GM12878 (cell line): ENCODE measurements at regions not wholly inside any gene's neighbourhood (a gene's known extent, or its start where the extent isn't known, plus 50 kb on each side); places are given as distances from the start of the nearest gene placed in this dataset.

ENCODE experiments used
- ATAC-seq: fragments of 200-7000 bp; cut with Tn5 transposase; 3 replicates; pipeline ENCODE4 v1.9.1; 2020; ENCODE audit warnings: mild to moderate bottlenecking, moderate library complexity
- BruUV-seq: library from RNA; stranded (reverse); fragments of 400-500 nt; replicated peaks from 2 replicates; lab custom pipeline; 2021; lab: Mats Ljungman, UMichigan
- CTCF ChIA-PET: fragments of 300-600 bp; sonication (Branson Sonifier 250); formaldehyde crosslinking; extraction: SDS; loops from one replicate; lab custom pipeline; 2021; ENCODE audit warnings: inconsistent platforms; lab: Yijun Ruan, JAX
- POLR2A ChIA-PET: fragments of 350-600 bp; formaldehyde crosslinking; extraction: SDS; loops from one replicate; lab custom pipeline; 2021; ENCODE audit warnings: inconsistent platforms; lab: Charles Lee
- RAD21 ChIA-PET: fragments of 300-600 bp; sonication (Branson Sonifier 250); formaldehyde crosslinking; loops from one replicate; lab custom pipeline; 2023; ENCODE audit warnings: antibody characterized with exemption; ENCODE audit not compliant: unreplicated experiment; lab: Charles Lee
- SMC1A ChIA-PET: fragments of 300-600 bp; sonication (Branson Sonifier 250); formaldehyde crosslinking; loops from one replicate; lab custom pipeline; 2023; ENCODE audit not compliant: unreplicated experiment, uncharacterized antibody; lab: Charles Lee
- DNase-seq: peaks from one replicate; pipeline ENCODE4 v3.0.0-alpha.2; 2011; ENCODE audit warnings: low read depth, low spot score
- FAIRE-seq: peaks from 3 replicates; lab custom pipeline; 2011; peaks lifted over from hg19 to GRCh38; lab: Jason Lieb, UNC
- H2AFZ ChIP-seq: 2 replicates; pipeline ENCODE4 v1.6.0; 2011; ENCODE audit warnings: low read depth, low read length, control low read depth; ENCODE audit not compliant: control insufficient read depth
- H3K27ac ChIP-seq: 2 replicates; pipeline ENCODE4 v1.5.1; 2011; ENCODE audit warnings: control low read depth; ENCODE audit not compliant: control insufficient read depth, insufficient read depth
- H3K27me3 ChIP-seq, 2 experiments: replicated peaks in 1 of 2; 2 replicates each; pipeline versions ENCODE4 v1.6.0 to v1.6.1; 2011; ENCODE audit warnings: low read length in 1 of 2; ENCODE audit not compliant: control insufficient read depth in 2 of 2, insufficient read depth in 2 of 2
- H3K36me3 ChIP-seq, 2 experiments: 2 replicates each; pipeline ENCODE4 v1.5.1; 2011; ENCODE audit warnings: low read length in 1 of 2; ENCODE audit not compliant: control insufficient read depth in 2 of 2, insufficient read depth in 2 of 2
- H3K4me1 ChIP-seq: 2 replicates; pipeline ENCODE4 v1.6.1; 2011; ENCODE audit warnings: mild to moderate bottlenecking, low read length, moderate library complexity, mixed read lengths; ENCODE audit not compliant: control insufficient read depth, insufficient read depth
- H3K4me2 ChIP-seq: 2 replicates; pipeline ENCODE4 v1.6.0; 2011; ENCODE audit warnings: control low read depth; ENCODE audit not compliant: control insufficient read depth, insufficient read depth
- H3K4me3 ChIP-seq: fragments of 200-600 bp; sonication (generic); 2 replicates; pipeline ENCODE4 v1.5.1; 2016
- H3K79me2 ChIP-seq: 2 replicates; pipeline ENCODE4 v1.6.0; 2011; ENCODE audit warnings: low read length; ENCODE audit not compliant: control insufficient read depth, insufficient read depth
- H3K9ac ChIP-seq: 2 replicates; pipeline ENCODE4 v1.8.0; 2011; ENCODE audit warnings: low read length, control low read depth, mixed read lengths; ENCODE audit not compliant: control insufficient read depth, insufficient read depth
- H3K9me3 ChIP-seq: replicated peaks from 3 replicates; pipeline ENCODE4 v1.5.1; 2011; ENCODE audit warnings: mild to moderate bottlenecking, low read length; ENCODE audit not compliant: control insufficient read depth, insufficient read depth
- H4K20me1 ChIP-seq: 2 replicates; pipeline ENCODE4 v1.6.0; 2011; ENCODE audit not compliant: control insufficient read depth, insufficient read depth
- ASH2L ChIP-seq: fragments of 300-600, 200-600 bp; sonication (generic); IDR thresholded peaks from 2 replicates; pipeline ENCODE4 v1.6.1; 2017; ENCODE audit warnings: low read depth, mild to moderate bottlenecking, borderline replicate concordance
- BHLHE40 ChIP-seq, 2 experiments: fragments of 450-650 bp in 1 of 2; IDR thresholded peaks; 2 replicates each; pipeline ENCODE4 v1.6.1; 2011 to 2017; ENCODE audit warnings: low read depth in 2 of 2, borderline replicate concordance in 1 of 2, improper control_type of control experiment in 1 of 2, low read length in 1 of 2, mild to moderate bottlenecking in 1 of 2
- CEBPZ ChIP-seq: fragments of 150-350 bp; IDR thresholded peaks from 2 replicates; pipeline ENCODE4 v1.6.1; 2016; ENCODE audit warnings: low read depth, low read length
- EGR1 ChIP-seq, 2 experiments: IDR thresholded peaks; 1 replicate in 1 of 2; 2 replicates in 1 of 2; pipeline ENCODE4 v1.6.1; 2011 to 2012; ENCODE audit warnings: low read depth in 2 of 2, low read length in 2 of 2, borderline replicate concordance in 1 of 2, mild to moderate bottlenecking in 1 of 2, moderate library complexity in 1 of 2
- KDM1A ChIP-seq: fragments of 200-600 bp; sonication (generic); IDR thresholded peaks from 2 replicates; pipeline ENCODE4 v1.6.1; 2016; ENCODE audit warnings: borderline replicate concordance
- PBX3 ChIP-seq: IDR thresholded peaks from 2 replicates; pipeline ENCODE4 v1.6.1; 2011; ENCODE audit warnings: mild to moderate bottlenecking, low read depth, low read length, moderate library complexity; ENCODE audit not compliant: insufficient replicate concordance
- RELB ChIP-seq: fragments of 450-650 bp; IDR thresholded peaks from 2 replicates; pipeline ENCODE4 v1.6.1; 2017; ENCODE audit warnings: low read depth, mild to moderate bottlenecking, moderate library complexity
- SMAD1 ChIP-seq: fragments of 450-650 bp; IDR thresholded peaks from 2 replicates; pipeline ENCODE4 v1.6.1; 2018; ENCODE audit warnings: mild to moderate bottlenecking, low read depth; ENCODE audit not compliant: partially characterized antibody
- SUZ12 ChIP-seq: fragments of 200-600 bp; sonication (generic); IDR thresholded peaks from one replicate; pipeline ENCODE4 v1.6.1; 2018; ENCODE audit warnings: antibody characterized with exemption, mild to moderate bottlenecking; ENCODE audit not compliant: unreplicated experiment
- ZNF274 ChIP-seq: IDR thresholded peaks from one replicate; pipeline ENCODE4 v1.8.0; 2011; ENCODE audit not compliant: insufficient read length, insufficient read depth
- WGBS: methylation state at CpG from one replicate; pipeline ENCODE4 v1.1.6; 2016; ENCODE audit warnings: low lambda C conversion rate; ENCODE audit not compliant: insufficient replicate concordance, insufficient coverage; ENCODE audit errors: missing lambda C conversion rate; 5-methylcytosine and 5-hydroxymethylcytosine counted together
- in situ Hi-C: fragments of 300-500 bp; cut with MboI; formaldehyde crosslinking; loops from 9 replicates; pipeline ENCODE4 v1.14.3; 2018; ENCODE audit warnings: mixed read lengths
- intact Hi-C: fragments of 100-400 bp; cut with micrococcal nuclease; formaldehyde crosslinking; loops from one replicate; pipeline ENCODE4 v1.14.2; 2022; ENCODE audit not compliant: unreplicated experiment

- POLR2A ChIA-PET: no interaction called here
- DNase-seq: no peak
- no peak for FAIRE-seq
Measured at GRCh38 chr15:96818861-96819260, 488.4 kb downstream of the NR2F2 start.

More at GRCh38 chr15:96818861-96819260, 488.4 kb downstream of the NR2F2 start:
- TF ChIP-seq RELB: no peak
- no peak for TF ChIP-seq BHLHE40 (IDR thresholded peaks at IDR 0.05; ENCODE audit: borderline replicate concordance in 1 of 2, low read depth in 2 of 2, low read length in 1 of 2)
- TF ChIP-seq SMAD1: no peak
- no peak for TF ChIP-seq CEBPZ
- TF ChIP-seq ZNF274: no peak
- no peak for TF ChIP-seq SUZ12
- TF ChIP-seq ASH2L: no peak
- TF ChIP-seq EGR1 (IDR thresholded peaks at IDR 0.05; ENCODE audit: borderline replicate concordance in 1 of 2, low read depth in 2 of 2, low read length in 2 of 2): no peak
- no peak for TF ChIP-seq PBX3
- no peak for TF ChIP-seq KDM1A
- no TSS peak for BruUV-seq
- Histone ChIP-seq H3K36me3 (no peaks in the 10 kb centered on the region), H4K20me1 (no peaks in the 10 kb centered on the region), H3K27me3 (no peaks in the 10 kb centered on the region), H3K27ac (no peak overlapping the region), H3K4me2 (no peak overlapping the region), H3K4me3 (no peak overlapping the region), H3K79me2 (no peaks in the 10 kb centered on the region), H3K9ac (no peak overlapping the region), H2AFZ (no peak overlapping the region), H3K4me1 (no peaks in the 10 kb centered on the region), H3K9me3 (no peaks in the 10 kb centered on the region)
- in situ Hi-C loops: no loop called here
- ChIA-PET RAD21 (no interaction called here), CTCF (interaction anchor here (0.6 kb wide), 1 partner anchor 437 kb away, joined by 3 read pairs; no protein-coding TSS in a partner anchor), SMC1A (interaction anchor here (1.4 kb wide), 1 partner anchor 11 kb away, joined by 4 read pairs; no protein-coding TSS in a partner anchor)
- no peak for ATAC-seq
- intact Hi-C loops: no loop called here
- WGBS: 6% methylated on average over 4 of the region's 4 CpGs
